ENCODE measurements at regions not wholly inside any gene's neighbourhood (a gene's known extent, or its start where the extent isn't known, plus 50 kb on each side); places are given as distances from the start of the nearest gene placed in this dataset.

DNA sequence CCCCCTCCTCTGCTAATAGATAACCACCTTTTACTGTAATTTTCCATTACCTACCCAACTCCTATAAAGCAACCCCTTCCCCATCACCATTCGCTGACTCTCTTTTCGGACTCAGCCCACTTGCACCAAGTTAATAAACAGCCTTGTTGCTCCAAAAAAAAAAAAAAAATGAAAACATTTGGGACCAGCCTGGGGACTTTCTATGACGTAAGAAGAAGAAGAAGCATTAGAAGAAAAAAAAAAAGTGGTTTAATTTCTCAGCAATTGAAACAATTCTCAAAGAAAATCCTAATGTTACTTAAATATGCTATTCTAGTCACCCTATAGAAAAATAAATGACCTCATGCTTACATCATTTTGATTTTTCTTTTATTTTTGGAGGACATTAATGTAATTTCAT is 301.5 kb upstream of the ANO3 start:
- H3K9me3 Mint-ChIP-seq: 0 out of 2 replicates have a peak, but pooled peaks cover 2% of the 10 kb centered on the region
- ChIA-PET CTCF (no interaction called here), POLR2A (no interaction called here)
- no peaks in the 10 kb centered on the region for H3K27me3 Mint-ChIP-seq (ENCODE audit: low read depth)
- no peak overlapping the region for H3K4me3 Mint-ChIP-seq
- no peak for TF ChIP-seq ZBTB21 (CRISPR knock-in tag; IDR thresholded peaks at IDR 0.05; ENCODE audit: borderline replicate concordance)
- H3K36me3 Mint-ChIP-seq: no peaks in the 10 kb centered on the region
- ATAC-seq (no peak), DNase-seq (ENCODE audit: low spot score) (no peak)
- no peaks in the 10 kb centered on the region for H3K4me1 Mint-ChIP-seq
- H3K27ac Mint-ChIP-seq: no peak overlapping the region

DNA sequence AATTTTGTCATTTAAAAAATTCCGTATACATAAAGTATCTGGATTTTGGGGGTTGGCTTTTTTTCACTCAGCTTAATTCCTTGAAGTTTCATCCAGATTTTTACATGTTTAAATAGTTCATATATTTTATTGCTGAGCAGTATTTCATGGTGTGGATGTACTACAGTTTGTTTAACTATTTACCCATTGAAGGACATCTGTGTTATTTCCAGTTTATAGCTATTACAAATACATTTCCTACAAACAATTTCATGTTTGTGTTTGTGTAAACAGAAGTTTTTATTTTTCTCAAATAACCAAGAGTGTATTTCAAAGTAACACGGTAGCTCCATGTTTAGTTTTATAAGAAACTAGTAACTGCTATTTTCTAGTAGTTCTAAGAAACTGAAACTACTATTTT is 299.7 kb upstream of the ANO3 start:
- ATAC-seq (no peak), DNase-seq (ENCODE audit: low spot score) (no peak)
- POLR2A ChIA-PET: no interaction called here
- H3K36me3 Mint-ChIP-seq: no peaks in the 10 kb centered on the region
- no peak for TF ChIP-seq FOXJ3 (CRISPR knock-in tag; IDR thresholded peaks at IDR 0.05; ENCODE audit: borderline replicate concordance)
- TF ChIP-seq, protein P1, sequence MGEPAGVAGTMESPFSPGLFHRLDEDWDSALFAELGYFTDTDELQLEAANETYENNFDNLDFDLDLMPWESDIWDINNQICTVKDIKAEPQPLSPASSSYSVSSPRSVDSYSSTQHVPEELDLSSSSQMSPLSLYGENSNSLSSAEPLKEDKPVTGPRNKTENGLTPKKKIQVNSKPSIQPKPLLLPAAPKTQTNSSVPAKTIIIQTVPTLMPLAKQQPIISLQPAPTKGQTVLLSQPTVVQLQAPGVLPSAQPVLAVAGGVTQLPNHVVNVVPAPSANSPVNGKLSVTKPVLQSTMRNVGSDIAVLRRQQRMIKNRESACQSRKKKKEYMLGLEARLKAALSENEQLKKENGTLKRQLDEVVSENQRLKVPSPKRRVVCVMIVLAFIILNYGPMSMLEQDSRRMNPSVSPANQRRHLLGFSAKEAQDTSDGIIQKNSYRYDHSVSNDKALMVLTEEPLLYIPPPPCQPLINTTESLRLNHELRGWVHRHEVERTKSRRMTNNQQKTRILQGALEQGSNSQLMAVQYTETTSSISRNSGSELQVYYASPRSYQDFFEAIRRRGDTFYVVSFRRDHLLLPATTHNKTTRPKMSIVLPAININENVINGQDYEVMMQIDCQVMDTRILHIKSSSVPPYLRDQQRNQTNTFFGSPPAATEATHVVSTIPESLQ (CRISPR knock-in tag; IDR thresholded peaks at IDR 0.05): no peak
- H3K27me3 Mint-ChIP-seq (ENCODE audit: low read depth): no peaks in the 10 kb centered on the region
- no peak overlapping the region for H3K27ac Mint-ChIP-seq
- no peak overlapping the region for H3K4me3 Mint-ChIP-seq
- H3K9me3 Mint-ChIP-seq: 0 out of 2 replicates have a peak, but pooled peaks cover 2% of the 10 kb centered on the region
- no peaks in the 10 kb centered on the region for H3K4me1 Mint-ChIP-seq
- CTCF ChIA-PET: no interaction called here

DNA sequence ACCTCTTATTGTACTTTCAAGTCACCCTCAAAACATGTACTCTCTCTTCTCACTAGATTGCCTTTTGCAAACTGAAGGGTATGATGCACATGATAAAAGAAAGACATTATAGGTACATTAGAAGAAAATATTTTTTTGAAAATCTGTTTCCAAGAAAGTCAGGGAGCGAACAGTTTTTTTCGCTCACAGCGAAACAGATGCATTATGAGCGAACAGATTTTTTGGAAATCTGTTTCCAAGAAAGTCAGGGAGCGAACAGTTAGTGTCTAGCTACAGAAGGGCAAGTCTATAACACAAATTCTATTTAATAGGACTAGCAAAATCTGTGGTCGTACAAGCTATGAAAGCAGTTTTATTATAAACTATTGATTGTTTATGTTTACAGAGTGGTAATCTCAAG is 296.2 kb upstream of the ANO3 start:
- no peaks in the 10 kb centered on the region for H3K27me3 Mint-ChIP-seq (ENCODE audit: low read depth)
- H3K4me3 Mint-ChIP-seq: no peak overlapping the region
- ChIA-PET POLR2A (no interaction called here), CTCF (interaction anchor here (0.6 kb wide), 1 partner anchor 99 kb away, joined by 4 read pairs; no protein-coding TSS in a partner anchor)
- no peaks in the 10 kb centered on the region for H3K36me3 Mint-ChIP-seq
- ATAC-seq (no peak), DNase-seq (ENCODE audit: low spot score) (no peak)
- TF ChIP-seq TEAD1 (CRISPR knock-in tag; IDR thresholded peaks at IDR 0.05): no peak
- no peak for TF ChIP-seq NR3C1 (CRISPR knock-in tag; conservative IDR thresholded peaks at IDR 0.05; ENCODE audit: low read depth)
- no peak for TF ChIP-seq NFYB (CRISPR knock-in tag; conservative IDR thresholded peaks at IDR 0.05; ENCODE audit: low read depth)
- no peak for TF ChIP-seq NFATC4 (CRISPR knock-in tag; IDR thresholded peaks at IDR 0.05)
- no peak for TF ChIP-seq ETV6 (CRISPR knock-in tag; IDR thresholded peaks at IDR 0.05)
- H3K27ac Mint-ChIP-seq: no peak overlapping the region
- H3K9me3 Mint-ChIP-seq: no peaks in the 10 kb centered on the region
- H3K4me1 Mint-ChIP-seq: no peaks in the 10 kb centered on the region

DNA sequence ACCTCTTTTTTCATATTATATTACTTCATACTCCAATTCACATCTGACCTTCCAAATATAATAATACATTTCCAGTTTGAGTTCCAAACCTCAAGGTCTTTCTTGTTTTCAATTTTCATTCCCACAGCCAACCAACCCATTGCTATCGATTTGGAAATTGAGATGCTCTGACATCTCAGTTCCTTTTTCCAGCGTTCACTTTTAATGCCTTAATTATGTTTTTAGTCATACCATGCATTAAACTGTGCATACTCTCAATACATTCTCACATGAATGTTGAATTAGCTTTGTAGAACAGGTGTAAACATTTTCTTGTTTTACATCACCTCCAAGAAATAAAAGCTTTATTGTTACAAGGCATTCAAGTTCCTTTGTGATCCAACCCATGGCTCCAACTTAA is 294.2 kb upstream of the ANO3 start:
- H3K27me3 Mint-ChIP-seq (ENCODE audit: low read depth): no peaks in the 10 kb centered on the region
- TF ChIP-seq SMAD3 (CRISPR knock-in tag; IDR thresholded peaks at IDR 0.05; ENCODE audit: borderline replicate concordance): no peak
- TF ChIP-seq MYBL2 (CRISPR knock-in tag; IDR thresholded peaks at IDR 0.05): no peak
- TF ChIP-seq, protein P2, sequence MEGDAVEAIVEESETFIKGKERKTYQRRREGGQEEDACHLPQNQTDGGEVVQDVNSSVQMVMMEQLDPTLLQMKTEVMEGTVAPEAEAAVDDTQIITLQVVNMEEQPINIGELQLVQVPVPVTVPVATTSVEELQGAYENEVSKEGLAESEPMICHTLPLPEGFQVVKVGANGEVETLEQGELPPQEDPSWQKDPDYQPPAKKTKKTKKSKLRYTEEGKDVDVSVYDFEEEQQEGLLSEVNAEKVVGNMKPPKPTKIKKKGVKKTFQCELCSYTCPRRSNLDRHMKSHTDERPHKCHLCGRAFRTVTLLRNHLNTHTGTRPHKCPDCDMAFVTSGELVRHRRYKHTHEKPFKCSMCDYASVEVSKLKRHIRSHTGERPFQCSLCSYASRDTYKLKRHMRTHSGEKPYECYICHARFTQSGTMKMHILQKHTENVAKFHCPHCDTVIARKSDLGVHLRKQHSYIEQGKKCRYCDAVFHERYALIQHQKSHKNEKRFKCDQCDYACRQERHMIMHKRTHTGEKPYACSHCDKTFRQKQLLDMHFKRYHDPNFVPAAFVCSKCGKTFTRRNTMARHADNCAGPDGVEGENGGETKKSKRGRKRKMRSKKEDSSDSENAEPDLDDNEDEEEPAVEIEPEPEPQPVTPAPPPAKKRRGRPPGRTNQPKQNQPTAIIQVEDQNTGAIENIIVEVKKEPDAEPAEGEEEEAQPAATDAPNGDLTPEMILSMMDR (IDR thresholded peaks at IDR 0.05): no peak
- TF ChIP-seq, protein P3, sequence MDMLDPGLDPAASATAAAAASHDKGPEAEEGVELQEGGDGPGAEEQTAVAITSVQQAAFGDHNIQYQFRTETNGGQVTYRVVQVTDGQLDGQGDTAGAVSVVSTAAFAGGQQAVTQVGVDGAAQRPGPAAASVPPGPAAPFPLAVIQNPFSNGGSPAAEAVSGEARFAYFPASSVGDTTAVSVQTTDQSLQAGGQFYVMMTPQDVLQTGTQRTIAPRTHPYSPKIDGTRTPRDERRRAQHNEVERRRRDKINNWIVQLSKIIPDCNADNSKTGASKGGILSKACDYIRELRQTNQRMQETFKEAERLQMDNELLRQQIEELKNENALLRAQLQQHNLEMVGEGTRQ (CRISPR knock-in tag; IDR thresholded peaks at IDR 0.05): no peak
- TF ChIP-seq, protein P4, sequence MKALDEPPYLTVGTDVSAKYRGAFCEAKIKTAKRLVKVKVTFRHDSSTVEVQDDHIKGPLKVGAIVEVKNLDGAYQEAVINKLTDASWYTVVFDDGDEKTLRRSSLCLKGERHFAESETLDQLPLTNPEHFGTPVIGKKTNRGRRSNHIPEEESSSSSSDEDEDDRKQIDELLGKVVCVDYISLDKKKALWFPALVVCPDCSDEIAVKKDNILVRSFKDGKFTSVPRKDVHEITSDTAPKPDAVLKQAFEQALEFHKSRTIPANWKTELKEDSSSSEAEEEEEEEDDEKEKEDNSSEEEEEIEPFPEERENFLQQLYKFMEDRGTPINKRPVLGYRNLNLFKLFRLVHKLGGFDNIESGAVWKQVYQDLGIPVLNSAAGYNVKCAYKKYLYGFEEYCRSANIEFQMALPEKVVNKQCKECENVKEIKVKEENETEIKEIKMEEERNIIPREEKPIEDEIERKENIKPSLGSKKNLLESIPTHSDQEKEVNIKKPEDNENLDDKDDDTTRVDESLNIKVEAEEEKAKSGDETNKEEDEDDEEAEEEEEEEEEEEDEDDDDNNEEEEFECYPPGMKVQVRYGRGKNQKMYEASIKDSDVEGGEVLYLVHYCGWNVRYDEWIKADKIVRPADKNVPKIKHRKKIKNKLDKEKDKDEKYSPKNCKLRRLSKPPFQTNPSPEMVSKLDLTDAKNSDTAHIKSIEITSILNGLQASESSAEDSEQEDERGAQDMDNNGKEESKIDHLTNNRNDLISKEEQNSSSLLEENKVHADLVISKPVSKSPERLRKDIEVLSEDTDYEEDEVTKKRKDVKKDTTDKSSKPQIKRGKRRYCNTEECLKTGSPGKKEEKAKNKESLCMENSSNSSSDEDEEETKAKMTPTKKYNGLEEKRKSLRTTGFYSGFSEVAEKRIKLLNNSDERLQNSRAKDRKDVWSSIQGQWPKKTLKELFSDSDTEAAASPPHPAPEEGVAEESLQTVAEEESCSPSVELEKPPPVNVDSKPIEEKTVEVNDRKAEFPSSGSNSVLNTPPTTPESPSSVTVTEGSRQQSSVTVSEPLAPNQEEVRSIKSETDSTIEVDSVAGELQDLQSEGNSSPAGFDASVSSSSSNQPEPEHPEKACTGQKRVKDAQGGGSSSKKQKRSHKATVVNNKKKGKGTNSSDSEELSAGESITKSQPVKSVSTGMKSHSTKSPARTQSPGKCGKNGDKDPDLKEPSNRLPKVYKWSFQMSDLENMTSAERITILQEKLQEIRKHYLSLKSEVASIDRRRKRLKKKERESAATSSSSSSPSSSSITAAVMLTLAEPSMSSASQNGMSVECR (CRISPR knock-in tag; IDR thresholded peaks at IDR 0.05; ENCODE audit: borderline replicate concordance): no peak
- TF ChIP-seq, protein P5, sequence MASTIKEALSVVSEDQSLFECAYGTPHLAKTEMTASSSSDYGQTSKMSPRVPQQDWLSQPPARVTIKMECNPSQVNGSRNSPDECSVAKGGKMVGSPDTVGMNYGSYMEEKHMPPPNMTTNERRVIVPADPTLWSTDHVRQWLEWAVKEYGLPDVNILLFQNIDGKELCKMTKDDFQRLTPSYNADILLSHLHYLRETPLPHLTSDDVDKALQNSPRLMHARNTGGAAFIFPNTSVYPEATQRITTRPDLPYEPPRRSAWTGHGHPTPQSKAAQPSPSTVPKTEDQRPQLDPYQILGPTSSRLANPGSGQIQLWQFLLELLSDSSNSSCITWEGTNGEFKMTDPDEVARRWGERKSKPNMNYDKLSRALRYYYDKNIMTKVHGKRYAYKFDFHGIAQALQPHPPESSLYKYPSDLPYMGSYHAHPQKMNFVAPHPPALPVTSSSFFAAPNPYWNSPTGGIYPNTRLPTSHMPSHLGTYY (CRISPR knock-in tag; IDR thresholded peaks at IDR 0.05): no peak
- no peak for TF ChIP-seq ZNF219 (CRISPR knock-in tag; IDR thresholded peaks at IDR 0.05; ENCODE audit: borderline replicate concordance)
- TF ChIP-seq NFE2L1 (CRISPR knock-in tag; IDR thresholded peaks at IDR 0.05): no peak
- no peak for TF ChIP-seq FOXP1 (CRISPR knock-in tag; IDR thresholded peaks at IDR 0.05; ENCODE audit: borderline replicate concordance)
- no peak for TF ChIP-seq NR2C2 (CRISPR knock-in tag; IDR thresholded peaks at IDR 0.05)
- no peak for TF ChIP-seq PRRX2 (CRISPR knock-in tag; IDR thresholded peaks at IDR 0.05)
- TF ChIP-seq SOX15 (CRISPR knock-in tag; IDR thresholded peaks at IDR 0.05): no peak
- TF ChIP-seq RELA (CRISPR knock-in tag; IDR thresholded peaks at IDR 0.05; ENCODE audit: borderline replicate concordance): no peak
- no peak for TF ChIP-seq NR1H2 (CRISPR knock-in tag; IDR thresholded peaks at IDR 0.05)
- H3K4me1 Mint-ChIP-seq: no peaks in the 10 kb centered on the region
- ATAC-seq (no peak), DNase-seq (ENCODE audit: low spot score) (no peak)
- H3K36me3 Mint-ChIP-seq: no peaks in the 10 kb centered on the region
- no peak overlapping the region for H3K27ac Mint-ChIP-seq
- ChIA-PET CTCF (interaction anchor here (1.1 kb wide), 1 partner anchor 97 kb away, joined by 3 read pairs; no protein-coding TSS in a partner anchor), POLR2A (no interaction called here)
- H3K4me3 Mint-ChIP-seq: no peak overlapping the region
- no peaks in the 10 kb centered on the region for H3K9me3 Mint-ChIP-seq
